SH-SY5Y (cell line): ENCODE measurements at regions not wholly inside any gene's neighbourhood (a gene's known extent, or its start where the extent isn't known, plus 50 kb on each side); places are given as distances from the start of the nearest gene placed in this dataset.

ENCODE experiments used
- GATA2 ChIP-seq: IDR thresholded peaks from 2 replicates; pipeline ENCODE4 v1.6.1; 2011; ENCODE audit warnings: mild to moderate bottlenecking, low read depth, low read length
- GATA3 ChIP-seq: IDR thresholded peaks from 2 replicates; pipeline ENCODE4 v1.6.1; 2011; ENCODE audit warnings: low read depth, mild to moderate bottlenecking, low read length, moderate library complexity

- TF ChIP-seq GATA2 (no peak), GATA3 (no peak)
These were observed 81.0 kb upstream of the PRSS58 start for GRCh38 chr7:142338633-142339501.

- TF ChIP-seq GATA3 (no peak), GATA2 (no peak)
These were observed 79.5 kb upstream of the PRSS58 start for GRCh38 chr7:142337054-142338001.

GRCh38 chr7:142334806-142335205, 76.9 kb upstream of the PRSS58 start:
- no peak for TF ChIP-seq GATA2
- no peak for TF ChIP-seq GATA3

- TF ChIP-seq GATA3 (no peak), GATA2 (no peak)
These were observed 76.4 kb upstream of the PRSS58 start for GRCh38 chr7:142334236-142334635.

GRCh38 chr7:142332421-142332820, 74.6 kb upstream of the PRSS58 start:
- TF ChIP-seq GATA3 (no peak), GATA2 (no peak)

- TF ChIP-seq GATA3 (no peak), GATA2 (no peak)
These were observed 74.1 kb upstream of the PRSS58 start for GRCh38 chr7:142331941-142332340.

- no peak for TF ChIP-seq GATA2
- TF ChIP-seq GATA3, result no peak
These were observed 71.4 kb upstream of the PRSS58 start for GRCh38 chr7:142329062-142329790.

- TF ChIP-seq GATA3, result no peak
These were observed 70.7 kb upstream of the PRSS58 start for GRCh38 chr7:142328551-142328950.

GRCh38 chr7:142327628-142328405, 70.0 kb upstream of the PRSS58 start:
- TF ChIP-seq GATA3 (no peak), GATA2 (no peak)

- TF ChIP-seq GATA3, result no peak
- no peak for TF ChIP-seq GATA2
These were observed 65.8 kb upstream of the PRSS58 start for GRCh38 chr7:142323706-142324105.

GRCh38 chr7:142321391-142321790, 63.5 kb upstream of the PRSS58 start:
- TF ChIP-seq GATA3 (no peak), GATA2 (no peak)

- TF ChIP-seq GATA2 (no peak), GATA3 (no peak)
These were observed 63.0 kb upstream of the PRSS58 start for GRCh38 chr7:142320883-142321282.

- TF ChIP-seq GATA2, result no peak
- no peak for TF ChIP-seq GATA3
These were observed 62.1 kb upstream of the PRSS58 start for GRCh38 chr7:142319970-142320369.

- no peak for TF ChIP-seq GATA2
- no peak for TF ChIP-seq GATA3
These were observed 56.4 kb upstream of the PRSS58 start for GRCh38 chr7:142314281-142314680.
